SK-N-SH (cell line): ENCODE measurements at regions not wholly inside any gene's neighbourhood (a gene's known extent, or its start where the extent isn't known, plus 50 kb on each side); places are given as distances from the start of the nearest gene placed in this dataset.

Experiments
- NFIC ChIP-seq: IDR thresholded peaks from 2 replicates; pipeline ENCODE4 v1.4.0; 2012; ENCODE audit warnings: borderline replicate concordance
- POLR2AphosphoS5 ChIP-seq: IDR thresholded peaks from 2 replicates; pipeline ENCODE4 v1.6.1; 2012; ENCODE audit warnings: low read depth, low read length
- RAD21 ChIP-seq: IDR thresholded peaks from 2 replicates; pipeline ENCODE4 v1.6.1; 2012; ENCODE audit warnings: mild to moderate bottlenecking, low read length
- RFX5 ChIP-seq: IDR thresholded peaks from 2 replicates; pipeline ENCODE4 v1.6.1; 2012; ENCODE audit warnings: mild to moderate bottlenecking, improper control_type of control experiment, low read length
- SMC3 ChIP-seq: IDR thresholded peaks from 2 replicates; pipeline ENCODE4 v1.6.1; 2012; ENCODE audit warnings: low read depth, low read length, improper control_type of control experiment
- TF ChIP-seq, protein P1 (sequence below): IDR thresholded peaks from 2 replicates; pipeline ENCODE4 v1.4.0; 2012; ENCODE audit warnings: low read depth
- TF ChIP-seq, protein P2 (sequence below): fragments of 200-600 bp; sonication (generic); IDR thresholded peaks from 2 replicates; pipeline ENCODE4 v1.6.1; 2017; ENCODE audit warnings: antibody characterized with exemption, mild to moderate bottlenecking, moderate library complexity
- TF ChIP-seq, protein P3 (sequence below): IDR thresholded peaks from 2 replicates; pipeline ENCODE4 v1.4.0; 2012; ENCODE audit warnings: low read depth, borderline replicate concordance
- TF ChIP-seq, protein P4 (sequence below): IDR thresholded peaks from 2 replicates; pipeline ENCODE4 v1.4.0; 2012; ENCODE audit warnings: low read depth, borderline replicate concordance

DNA sequence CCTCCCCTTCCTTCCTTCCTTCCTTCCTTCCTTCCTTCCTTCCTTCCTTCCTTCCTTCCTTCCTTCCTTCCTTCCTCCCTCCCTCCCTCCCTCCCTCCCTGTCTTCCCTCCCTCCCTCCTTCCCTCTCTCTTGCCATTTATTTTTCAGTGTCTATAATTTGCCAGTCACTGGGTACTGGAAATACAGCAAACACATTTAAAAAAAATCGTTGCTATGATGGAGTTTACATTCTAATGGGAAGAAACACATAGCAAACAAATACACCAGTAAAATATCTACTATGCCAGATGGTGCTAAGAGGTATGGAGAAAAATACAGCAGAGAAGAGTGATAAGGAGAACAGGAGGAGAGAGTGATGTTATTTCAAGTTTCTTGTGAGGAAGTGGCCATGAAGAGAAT is 309.5 kb downstream of the CTH start:
- no peak for TF ChIP-seq POLR2AphosphoS5
- TF ChIP-seq, protein P1, sequence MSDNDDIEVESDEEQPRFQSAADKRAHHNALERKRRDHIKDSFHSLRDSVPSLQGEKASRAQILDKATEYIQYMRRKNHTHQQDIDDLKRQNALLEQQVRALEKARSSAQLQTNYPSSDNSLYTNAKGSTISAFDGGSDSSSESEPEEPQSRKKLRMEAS: no peak
- TF ChIP-seq, protein P2, sequence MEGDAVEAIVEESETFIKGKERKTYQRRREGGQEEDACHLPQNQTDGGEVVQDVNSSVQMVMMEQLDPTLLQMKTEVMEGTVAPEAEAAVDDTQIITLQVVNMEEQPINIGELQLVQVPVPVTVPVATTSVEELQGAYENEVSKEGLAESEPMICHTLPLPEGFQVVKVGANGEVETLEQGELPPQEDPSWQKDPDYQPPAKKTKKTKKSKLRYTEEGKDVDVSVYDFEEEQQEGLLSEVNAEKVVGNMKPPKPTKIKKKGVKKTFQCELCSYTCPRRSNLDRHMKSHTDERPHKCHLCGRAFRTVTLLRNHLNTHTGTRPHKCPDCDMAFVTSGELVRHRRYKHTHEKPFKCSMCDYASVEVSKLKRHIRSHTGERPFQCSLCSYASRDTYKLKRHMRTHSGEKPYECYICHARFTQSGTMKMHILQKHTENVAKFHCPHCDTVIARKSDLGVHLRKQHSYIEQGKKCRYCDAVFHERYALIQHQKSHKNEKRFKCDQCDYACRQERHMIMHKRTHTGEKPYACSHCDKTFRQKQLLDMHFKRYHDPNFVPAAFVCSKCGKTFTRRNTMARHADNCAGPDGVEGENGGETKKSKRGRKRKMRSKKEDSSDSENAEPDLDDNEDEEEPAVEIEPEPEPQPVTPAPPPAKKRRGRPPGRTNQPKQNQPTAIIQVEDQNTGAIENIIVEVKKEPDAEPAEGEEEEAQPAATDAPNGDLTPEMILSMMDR: no peak
- TF ChIP-seq, protein P3, sequence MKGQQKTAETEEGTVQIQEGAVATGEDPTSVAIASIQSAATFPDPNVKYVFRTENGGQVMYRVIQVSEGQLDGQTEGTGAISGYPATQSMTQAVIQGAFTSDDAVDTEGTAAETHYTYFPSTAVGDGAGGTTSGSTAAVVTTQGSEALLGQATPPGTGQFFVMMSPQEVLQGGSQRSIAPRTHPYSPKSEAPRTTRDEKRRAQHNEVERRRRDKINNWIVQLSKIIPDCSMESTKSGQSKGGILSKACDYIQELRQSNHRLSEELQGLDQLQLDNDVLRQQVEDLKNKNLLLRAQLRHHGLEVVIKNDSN: no peak
- no peak for TF ChIP-seq SMC3
- TF ChIP-seq, protein P4, sequence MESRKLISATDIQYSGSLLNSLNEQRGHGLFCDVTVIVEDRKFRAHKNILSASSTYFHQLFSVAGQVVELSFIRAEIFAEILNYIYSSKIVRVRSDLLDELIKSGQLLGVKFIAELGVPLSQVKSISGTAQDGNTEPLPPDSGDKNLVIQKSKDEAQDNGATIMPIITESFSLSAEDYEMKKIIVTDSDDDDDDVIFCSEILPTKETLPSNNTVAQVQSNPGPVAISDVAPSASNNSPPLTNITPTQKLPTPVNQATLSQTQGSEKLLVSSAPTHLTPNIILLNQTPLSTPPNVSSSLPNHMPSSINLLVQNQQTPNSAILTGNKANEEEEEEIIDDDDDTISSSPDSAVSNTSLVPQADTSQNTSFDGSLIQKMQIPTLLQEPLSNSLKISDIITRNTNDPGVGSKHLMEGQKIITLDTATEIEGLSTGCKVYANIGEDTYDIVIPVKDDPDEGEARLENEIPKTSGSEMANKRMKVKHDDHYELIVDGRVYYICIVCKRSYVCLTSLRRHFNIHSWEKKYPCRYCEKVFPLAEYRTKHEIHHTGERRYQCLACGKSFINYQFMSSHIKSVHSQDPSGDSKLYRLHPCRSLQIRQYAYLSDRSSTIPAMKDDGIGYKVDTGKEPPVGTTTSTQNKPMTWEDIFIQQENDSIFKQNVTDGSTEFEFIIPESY: no peak
- TF ChIP-seq RFX5: no peak
- no peak for TF ChIP-seq RAD21
- no peak for TF ChIP-seq NFIC
